ENCODE measurements at regions not wholly inside any gene's neighbourhood (a gene's known extent, or its start where the extent isn't known, plus 50 kb on each side); places are given as distances from the start of the nearest gene placed in this dataset.
"Not testable (repeated sequence)": the region's sequence is repeated elsewhere in the genome, so short reads cannot be mapped to it uniquely, and the experiment has no call there.

- TF ChIP-seq EZH2 (IDR thresholded peaks at IDR 0.05); POLR2AphosphoS5 (IDR thresholded peaks at IDR 0.05; ENCODE audit: borderline replicate concordance, low read depth, low read length): not testable (repeated sequence)
Observed at GRCh38 chr2:90325796-90326353, 1634.4 kb downstream of the RPIA start.

Measured in SK-N-MC (cell line).